ENCODE measurements at regions not wholly inside any gene's neighbourhood (a gene's known extent, or its start where the extent isn't known, plus 50 kb on each side); places are given as distances from the start of the nearest gene placed in this dataset.

GRCh38 chr1:4322881-4323280 is 331.5 kb upstream of the AJAP1 start:
- H3K79me2 ChIP-seq (ENCODE audit: low read length) = no peaks in the 10 kb centered on the region
- no peaks in the 10 kb centered on the region for H3K36me3 ChIP-seq (replicated peaks; ENCODE audit: low read depth, low read length)
- no peak overlapping the region for H3K9ac ChIP-seq (ENCODE audit: low read length)
- no peak overlapping the region for H3K4me3 ChIP-seq (ENCODE audit: low read length)
- no peak overlapping the region for H3K4me2 ChIP-seq (ENCODE audit: low read length)
- 0 out of 2 replicates have a peak, but pooled peaks cover 7% of the 10 kb centered on the region for H3K9me3 ChIP-seq (ENCODE audit: insufficient read depth, low read length)
- no peaks in the 10 kb centered on the region for H4K20me1 ChIP-seq (ENCODE audit: insufficient read depth, low read length)
- no peaks in the 10 kb centered on the region for H3K27me3 ChIP-seq (ENCODE audit: low read depth, low read length)
- no peak overlapping the region for H3K27ac ChIP-seq (ENCODE audit: low read length)
- no peak overlapping the region for H2AFZ ChIP-seq (ENCODE audit: low read depth, low read length)
- H3K4me1 ChIP-seq (ENCODE audit: low read length) = no peaks in the 10 kb centered on the region
- TF ChIP-seq EZH2phosphoT487 (IDR thresholded peaks at IDR 0.05; ENCODE audit: low read depth) = no peak
- no peak for TF ChIP-seq CTCF (IDR thresholded peaks at IDR 0.05; ENCODE audit: low read depth, low read length)

- Histone ChIP-seq H3K9me3 (ENCODE audit: insufficient read depth, low read length) (0 out of 2 replicates have a peak, but pooled peaks cover 7% of the 10 kb centered on the region), H3K4me1 (ENCODE audit: low read length) (no peaks in the 10 kb centered on the region), H2AFZ (ENCODE audit: low read depth, low read length) (no peak overlapping the region), H4K20me1 (ENCODE audit: insufficient read depth, low read length) (no peaks in the 10 kb centered on the region), H3K79me2 (ENCODE audit: low read length) (no peaks in the 10 kb centered on the region), H3K9ac (ENCODE audit: low read length) (no peak overlapping the region), H3K27ac (ENCODE audit: low read length) (no peak overlapping the region), H3K4me2 (ENCODE audit: low read length) (no peak overlapping the region), H3K36me3 (replicated peaks; ENCODE audit: low read depth, low read length) (no peaks in the 10 kb centered on the region), H3K4me3 (ENCODE audit: low read length) (no peak overlapping the region), H3K27me3 (ENCODE audit: low read depth, low read length) (no peaks in the 10 kb centered on the region)
- no peak for TF ChIP-seq EZH2phosphoT487 (IDR thresholded peaks at IDR 0.05; ENCODE audit: low read depth)
- TF ChIP-seq CTCF (IDR thresholded peaks at IDR 0.05; ENCODE audit: low read depth, low read length) = no peak
Observed at GRCh38 chr1:4323309-4323708, 331.1 kb upstream of the AJAP1 start.

GRCh38 chr1:4324525-4324924 is 329.9 kb upstream of the AJAP1 start:
- Histone ChIP-seq H3K4me1 (ENCODE audit: low read length) (no peaks in the 10 kb centered on the region), H3K27ac (ENCODE audit: low read length) (no peak overlapping the region), H4K20me1 (ENCODE audit: insufficient read depth, low read length) (no peaks in the 10 kb centered on the region), H3K79me2 (ENCODE audit: low read length) (no peaks in the 10 kb centered on the region), H3K4me2 (ENCODE audit: low read length) (no peak overlapping the region), H3K9me3 (ENCODE audit: insufficient read depth, low read length) (0 out of 2 replicates have a peak, but pooled peaks cover 7% of the 10 kb centered on the region), H3K4me3 (ENCODE audit: low read length) (no peak overlapping the region), H3K27me3 (ENCODE audit: low read depth, low read length) (no peaks in the 10 kb centered on the region), H3K9ac (ENCODE audit: low read length) (no peak overlapping the region), H3K36me3 (replicated peaks; ENCODE audit: low read depth, low read length) (no peaks in the 10 kb centered on the region), H2AFZ (ENCODE audit: low read depth, low read length) (no peak overlapping the region)
- no peak for TF ChIP-seq EZH2phosphoT487 (IDR thresholded peaks at IDR 0.05; ENCODE audit: low read depth)
- TF ChIP-seq CTCF (IDR thresholded peaks at IDR 0.05; ENCODE audit: low read depth, low read length) = no peak

- no peak overlapping the region for H3K9ac ChIP-seq (ENCODE audit: low read length)
- H3K36me3 ChIP-seq (replicated peaks; ENCODE audit: low read depth, low read length) = no peaks in the 10 kb centered on the region
- no peaks in the 10 kb centered on the region for H3K4me1 ChIP-seq (ENCODE audit: low read length)
- TF ChIP-seq CTCF (IDR thresholded peaks at IDR 0.05; ENCODE audit: low read depth, low read length) (no peak), EZH2phosphoT487 (IDR thresholded peaks at IDR 0.05; ENCODE audit: low read depth) (no peak)
- H3K4me2 ChIP-seq (ENCODE audit: low read length) = no peak overlapping the region
- no peak overlapping the region for H3K4me3 ChIP-seq (ENCODE audit: low read length)
- no peaks in the 10 kb centered on the region for H3K79me2 ChIP-seq (ENCODE audit: low read length)
- no peaks in the 10 kb centered on the region for H4K20me1 ChIP-seq (ENCODE audit: insufficient read depth, low read length)
- no peak overlapping the region for H3K27ac ChIP-seq (ENCODE audit: low read length)
- no peak overlapping the region for H2AFZ ChIP-seq (ENCODE audit: low read depth, low read length)
- H3K27me3 ChIP-seq (ENCODE audit: low read depth, low read length) = no peaks in the 10 kb centered on the region
- H3K9me3 ChIP-seq (ENCODE audit: insufficient read depth, low read length) = no peaks in the 10 kb centered on the region
Observed at GRCh38 chr1:4327142-4327541, 327.3 kb upstream of the AJAP1 start.
